H1 (cell line): ENCODE measurements at regions not wholly inside any gene's neighbourhood (a gene's known extent, or its start where the extent isn't known, plus 50 kb on each side); places are given as distances from the start of the nearest gene placed in this dataset.

Experiments
- CTCF ChIA-PET: fragments of 300-600 bp; sonication (Branson Sonifier 250); formaldehyde crosslinking; loops from one replicate; lab custom pipeline; 2021; ENCODE audit not compliant: partially characterized antibody; lab: Charles Lee
- POLR2A ChIA-PET: fragments of 300-600 bp; sonication (Branson Sonifier 250); formaldehyde crosslinking; loops from one replicate; lab custom pipeline; 2021; ENCODE audit warnings: inconsistent platforms; ENCODE audit not compliant: partially characterized antibody; lab: Charles Lee
- DNase-seq, 2 experiments: peaks; one replicate each; pipeline versions ENCODE4 v3.0.0 to v3.0.0-alpha.2; 2010 to 2022; ENCODE audit warnings: low spot score in 2 of 2, low read depth in 1 of 2, mixed read lengths in 1 of 2
- FAIRE-seq: peaks from 2 replicates; lab custom pipeline; 2011; peaks lifted over from hg19 to GRCh38; lab: Jason Lieb, UNC
- H2AFZ ChIP-seq: 2 replicates; pipeline ENCODE4 v1.8.1; 2012; ENCODE audit warnings: low read length, inconsistent platforms
- H2AK5ac ChIP-seq: 2 replicates; pipeline ENCODE4 v1.6.1; 2013; ENCODE audit warnings: low read depth, low read length
- H2BK120ac ChIP-seq: replicated peaks from 2 replicates; pipeline ENCODE3; 2013; ENCODE audit warnings: low read depth, low read length, inconsistent platforms
- H2BK12ac ChIP-seq: 2 replicates; pipeline ENCODE4 v1.6.1; 2013; ENCODE audit warnings: low read depth, low read length
- H2BK15ac ChIP-seq: 2 replicates; pipeline ENCODE4 v1.6.1; 2013; ENCODE audit warnings: low read length
- H2BK20ac ChIP-seq: 2 replicates; pipeline ENCODE4 v1.6.1; 2013; ENCODE audit warnings: low read length
- H2BK5ac ChIP-seq: 2 replicates; pipeline ENCODE4 v1.6.1; 2013; ENCODE audit warnings: low read depth, low read length
- H3K14ac ChIP-seq: 2 replicates; pipeline ENCODE4 v1.6.1; 2013; ENCODE audit warnings: inconsistent platforms; ENCODE audit not compliant: insufficient read length
- H3K18ac ChIP-seq: 2 replicates; pipeline ENCODE4 v1.6.1; 2013; ENCODE audit warnings: low read length; ENCODE audit errors: extremely low read depth
- H3K23ac ChIP-seq: 2 replicates; pipeline ENCODE4 v1.6.1; 2013; ENCODE audit warnings: inconsistent platforms; ENCODE audit not compliant: insufficient read length
- H3K23me2 ChIP-seq: 2 replicates; pipeline ENCODE4 v1.6.1; 2013; ENCODE audit warnings: low read depth, low read length
- H3K27ac ChIP-seq: 2 replicates; pipeline ENCODE4 v1.6.1; 2011; ENCODE audit warnings: low read depth, low read length, inconsistent platforms
- H3K27me3 ChIP-seq, 4 experiments: replicated peaks in 1 of 4; 1 replicate in 1 of 4; 2 replicates in 3 of 4; pipeline versions ENCODE4 v1.6.1 to v1.8.1; 2011 to 2013; ENCODE audit warnings: low read length in 3 of 4, mild to moderate bottlenecking in 3 of 4, inconsistent platforms in 2 of 4, mixed read lengths in 2 of 4, moderate library complexity in 1 of 4; ENCODE audit not compliant: control insufficient read depth in 3 of 4, insufficient read depth in 3 of 4; ENCODE audit errors: extremely low read depth in 1 of 4
- H3K36me3 ChIP-seq, 4 experiments: 2 replicates each; pipeline versions ENCODE4 v1.6.1 to v1.8.1; 2011 to 2013; ENCODE audit warnings: mild to moderate bottlenecking in 4 of 4, low read length in 3 of 4, moderate library complexity in 2 of 4, control low read depth in 1 of 4, inconsistent platforms in 1 of 4; ENCODE audit not compliant: insufficient read depth in 4 of 4, control insufficient read depth in 2 of 4
- H3K4ac ChIP-seq: replicated peaks from 2 replicates; pipeline ENCODE3; 2013; ENCODE audit warnings: low read length, low read depth, mixed read lengths, inconsistent platforms; ENCODE audit not compliant: insufficient read length
- H3K4me1 ChIP-seq, 4 experiments: replicated peaks in 1 of 4; 1 replicate in 1 of 4; 2 replicates in 3 of 4; pipeline versions ENCODE4 v1.6.1 to v1.8.1; 2011 to 2013; ENCODE audit warnings: low read length in 3 of 4, inconsistent platforms in 2 of 4, mixed read lengths in 1 of 4; ENCODE audit not compliant: insufficient read depth in 4 of 4, control insufficient read depth in 3 of 4
- H3K4me2 ChIP-seq, 2 experiments: 2 replicates each; pipeline versions ENCODE4 v1.6.1 to v1.8.1; 2011 to 2013; ENCODE audit warnings: low read depth in 2 of 2, low read length in 2 of 2, control low read depth in 1 of 2, inconsistent platforms in 1 of 2, mild to moderate bottlenecking in 1 of 2; ENCODE audit not compliant: insufficient read depth in 1 of 2
- H3K4me3 ChIP-seq, 4 experiments: fragments of 200-600, 300-600 bp in 1 of 4; sonication (generic), shearing (Covaris generic), sonication (Bioruptor Twin) in 1 of 4; 2 replicates each; pipeline versions ENCODE4 v1.5.1 to v1.8.1; 2011 to 2016; ENCODE audit warnings: low read length in 4 of 4, low read depth in 3 of 4, control low read depth in 2 of 4, inconsistent platforms in 2 of 4, mild to moderate bottlenecking in 2 of 4, mixed read lengths in 1 of 4, moderate library complexity in 1 of 4; ENCODE audit not compliant: insufficient read depth in 2 of 4; ENCODE audit errors: extremely low read depth in 1 of 4
- H3K56ac ChIP-seq: replicated peaks from 2 replicates; pipeline ENCODE3; 2013; ENCODE audit warnings: low read depth, mild to moderate bottlenecking, mixed read lengths, low read length, inconsistent platforms; ENCODE audit not compliant: insufficient read length
- H3K79me1 ChIP-seq: 2 replicates; pipeline ENCODE4 v1.6.1; 2013; ENCODE audit warnings: low read depth, low read length, control low read depth
- H3K79me2 ChIP-seq, 2 experiments: 2 replicates each; pipeline versions ENCODE4 v1.6.1 to v1.8.1; 2012 to 2013; ENCODE audit warnings: low read length in 2 of 2, mild to moderate bottlenecking in 2 of 2, inconsistent platforms in 1 of 2; ENCODE audit not compliant: insufficient read depth in 2 of 2, control insufficient read depth in 1 of 2
- H3K9ac ChIP-seq, 4 experiments: replicated peaks in 1 of 4; 1 replicate in 1 of 4; 2 replicates in 3 of 4; pipeline versions ENCODE4 v1.6.1 to v1.8.1; 2011 to 2013; ENCODE audit warnings: low read depth in 3 of 4, low read length in 3 of 4, control low read depth in 2 of 4, mild to moderate bottlenecking in 2 of 4, moderate library complexity in 2 of 4, inconsistent platforms in 1 of 4; ENCODE audit errors: extremely low read depth in 1 of 4
- H3K9me3 ChIP-seq, 2 experiments: 2 replicates each; pipeline versions ENCODE4 v1.6.1 to v1.8.1; 2012 to 2013; ENCODE audit warnings: mild to moderate bottlenecking in 2 of 2, moderate library complexity in 2 of 2, control low read depth in 1 of 2, inconsistent platforms in 1 of 2, low read depth in 1 of 2, low read length in 1 of 2, mixed read lengths in 1 of 2; ENCODE audit not compliant: insufficient read depth in 2 of 2
- H4K20me1 ChIP-seq, 2 experiments: replicated peaks in 1 of 2; 2 replicates each; pipeline versions ENCODE3 to v1.8.1; 2011 to 2013; ENCODE audit warnings: inconsistent platforms in 2 of 2, low read length in 2 of 2, mild to moderate bottlenecking in 1 of 2; ENCODE audit not compliant: insufficient read depth in 2 of 2, control insufficient read depth in 1 of 2
- H4K5ac ChIP-seq: 2 replicates; pipeline ENCODE4 v1.6.1; 2013; ENCODE audit warnings: low read length, low read depth, mixed read lengths, inconsistent platforms; ENCODE audit not compliant: insufficient read length
- H4K8ac ChIP-seq: 2 replicates; pipeline ENCODE4 v1.8.0; 2013; ENCODE audit warnings: mild to moderate bottlenecking, moderate library complexity, low read length, inconsistent platforms; ENCODE audit not compliant: insufficient read depth; ENCODE audit errors: extremely low read depth
- H4K91ac ChIP-seq: replicated peaks from 2 replicates; pipeline ENCODE3; 2013; ENCODE audit warnings: low read length, mixed read lengths, inconsistent platforms; ENCODE audit not compliant: insufficient read length
- ATF2 ChIP-seq: IDR thresholded peaks from 2 replicates; pipeline ENCODE4 v1.6.1; 2012; ENCODE audit warnings: low read length, inconsistent platforms
- EP300 ChIP-seq, 2 experiments: IDR thresholded peaks; 1 replicate in 1 of 2; 2 replicates in 1 of 2; pipeline ENCODE4 v1.6.1; 2011 to 2012; ENCODE audit warnings: low read depth in 2 of 2, low read length in 2 of 2, mild to moderate bottlenecking in 2 of 2, borderline replicate concordance in 1 of 2, inconsistent platforms in 1 of 2, moderate library complexity in 1 of 2
- EZH2 ChIP-seq: fragments of 200-600 bp; sonication (generic); IDR thresholded peaks from 2 replicates; pipeline ENCODE4 v1.7.1; 2012; ENCODE audit warnings: low read depth, mild to moderate bottlenecking, moderate library complexity, low read length, inconsistent platforms; ENCODE audit not compliant: severe bottlenecking
- HDAC2 ChIP-seq, 2 experiments: fragments of 300-600 bp in 1 of 2; sonication (generic) in 1 of 2; IDR thresholded peaks; 2 replicates each; pipeline ENCODE4 v1.6.1; 2011 to 2012; ENCODE audit warnings: low read depth in 2 of 2, low read length in 2 of 2, mild to moderate bottlenecking in 2 of 2, moderate library complexity in 2 of 2, borderline replicate concordance in 1 of 2, inconsistent platforms in 1 of 2
- KDM4A ChIP-seq: IDR thresholded peaks from one replicate; pipeline ENCODE4 v1.7.1; 2012; ENCODE audit warnings: low read depth, mild to moderate bottlenecking, moderate library complexity, low read length, inconsistent platforms; ENCODE audit not compliant: severe bottlenecking
- MAX ChIP-seq: IDR thresholded peaks from 2 replicates; pipeline ENCODE4 v1.6.1; 2012; ENCODE audit warnings: inconsistent platforms
- RFX5 ChIP-seq: IDR thresholded peaks from 2 replicates; pipeline ENCODE4 v1.6.1; 2011; ENCODE audit warnings: low read depth, low read length, improper control_type of control experiment, borderline replicate concordance
- SAP30 ChIP-seq: fragments of 300-600 bp; sonication (generic); IDR thresholded peaks from 2 replicates; pipeline ENCODE4 v1.7.1; 2012; ENCODE audit warnings: low read length, moderate library complexity, mild to moderate bottlenecking, inconsistent platforms; ENCODE audit not compliant: insufficient read depth, insufficient replicate concordance
- WGBS, 2 experiments: shearing (Covaris generic) in 1 of 2; methylation state at CpG; one replicate each; pipeline versions ENCODE4 v1.1.6 to v1.1.7; 2013 to 2015; ENCODE audit warnings: low lambda C conversion rate in 2 of 2, mixed read lengths in 2 of 2, inconsistent platforms in 1 of 2, low coverage in 1 of 2, missing lambda C conversion rate in 1 of 2; ENCODE audit not compliant: insufficient replicate concordance in 2 of 2, insufficient coverage in 1 of 2, insufficient read length in 1 of 2; ENCODE audit errors: extremely low coverage in 1 of 2, missing lambda C conversion rate in 1 of 2; 5-methylcytosine and 5-hydroxymethylcytosine counted together
- TF ChIP-seq, protein P1 (sequence below): IDR thresholded peaks from 2 replicates; pipeline ENCODE4 v1.6.1; 2011; ENCODE audit warnings: low read length, improper control_type of control experiment

DNA sequence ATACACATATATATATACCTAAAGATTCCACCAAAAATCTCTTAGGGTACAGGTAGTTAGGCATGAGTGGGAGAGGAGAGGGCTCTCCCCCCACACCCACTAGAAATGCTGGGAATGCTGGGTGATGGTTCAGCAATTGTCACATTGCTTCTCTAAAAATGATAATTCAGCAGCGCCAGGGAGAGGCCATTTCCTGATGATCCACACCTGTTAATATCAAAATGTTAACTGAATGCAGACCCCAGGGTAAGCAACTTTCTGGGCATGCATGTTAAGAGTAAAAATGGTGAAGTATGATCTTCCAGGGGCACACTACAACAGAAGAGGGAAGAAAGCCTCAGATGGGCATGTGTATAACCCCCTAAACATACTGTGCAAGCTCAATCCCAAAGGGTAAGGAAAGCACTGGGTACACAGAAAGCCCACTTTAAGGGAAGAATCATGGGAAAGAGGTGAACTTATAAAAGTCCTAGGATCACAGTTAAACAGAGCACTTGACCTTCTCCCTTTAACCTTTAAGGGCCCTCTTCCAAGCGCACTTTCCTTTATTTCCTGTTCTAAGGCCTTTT, 67.6 kb upstream of the GNAZ start:
- Histone ChIP-seq H4K5ac (no peak overlapping the region), H2BK120ac (no peak overlapping the region), H3K4me1 (no peaks in the 10 kb centered on the region), H2AK5ac (no peak overlapping the region), H3K79me2 (no peaks in the 10 kb centered on the region), H3K9me3 (peaks cover 0 to 6% of the 10 kb centered on the region in 2 experiments; a peak in 3 of 4 replicates), H4K20me1 (no peaks in the 10 kb centered on the region), H2BK15ac (no peak overlapping the region), H3K9ac (no peak overlapping the region), H3K56ac (no peak overlapping the region), H2BK12ac (no peak overlapping the region), H3K79me1 (no peaks in the 10 kb centered on the region), H3K4ac (no peak overlapping the region), H3K27ac (no peak overlapping the region), H3K18ac (no peak overlapping the region), H3K23me2 (no peaks in the 10 kb centered on the region), H2AFZ (no peak overlapping the region), H3K4me2 (no peak overlapping the region), H4K91ac (no peak overlapping the region), H3K14ac (no peak overlapping the region), H4K8ac (no peak overlapping the region), H3K23ac (no peak overlapping the region), H2BK20ac (no peak overlapping the region), H3K27me3 (peaks cover 0 to 3% (median 2%) of the 10 kb centered on the region in 4 experiments; a peak in 4 of 7 replicates), H2BK5ac (no peak overlapping the region), H3K36me3 (no peaks in the 10 kb centered on the region), H3K4me3 (no peak overlapping the region)
- no peak for FAIRE-seq
- 70% methylated on average over 2 of the region's 2 CpGs; no CpG with 5 or more reads in 1 of the 2 experiments for WGBS, 2 experiments
- POLR2A ChIA-PET: no interaction called here
- no peak for DNase-seq
- CTCF ChIA-PET: no interaction called here
- TF ChIP-seq, protein P1, sequence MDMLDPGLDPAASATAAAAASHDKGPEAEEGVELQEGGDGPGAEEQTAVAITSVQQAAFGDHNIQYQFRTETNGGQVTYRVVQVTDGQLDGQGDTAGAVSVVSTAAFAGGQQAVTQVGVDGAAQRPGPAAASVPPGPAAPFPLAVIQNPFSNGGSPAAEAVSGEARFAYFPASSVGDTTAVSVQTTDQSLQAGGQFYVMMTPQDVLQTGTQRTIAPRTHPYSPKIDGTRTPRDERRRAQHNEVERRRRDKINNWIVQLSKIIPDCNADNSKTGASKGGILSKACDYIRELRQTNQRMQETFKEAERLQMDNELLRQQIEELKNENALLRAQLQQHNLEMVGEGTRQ: no peak
- TF ChIP-seq RFX5 (no peak), SAP30 (no peak), EP300 (IDR thresholded peaks at IDR 0.05; ENCODE audit: borderline replicate concordance in 1 of 2, low read depth in 2 of 2, low read length in 2 of 2) (no peak), MAX (no peak), KDM4A (no peak), HDAC2 (IDR thresholded peaks at IDR 0.05; ENCODE audit: borderline replicate concordance in 1 of 2, low read depth in 2 of 2, low read length in 2 of 2) (no peak), EZH2 (no peak), ATF2 (no peak)
